ENCODE measurements at regions not wholly inside any gene's neighbourhood (a gene's known extent, or its start where the extent isn't known, plus 50 kb on each side); places are given as distances from the start of the nearest gene placed in this dataset.

DNA sequence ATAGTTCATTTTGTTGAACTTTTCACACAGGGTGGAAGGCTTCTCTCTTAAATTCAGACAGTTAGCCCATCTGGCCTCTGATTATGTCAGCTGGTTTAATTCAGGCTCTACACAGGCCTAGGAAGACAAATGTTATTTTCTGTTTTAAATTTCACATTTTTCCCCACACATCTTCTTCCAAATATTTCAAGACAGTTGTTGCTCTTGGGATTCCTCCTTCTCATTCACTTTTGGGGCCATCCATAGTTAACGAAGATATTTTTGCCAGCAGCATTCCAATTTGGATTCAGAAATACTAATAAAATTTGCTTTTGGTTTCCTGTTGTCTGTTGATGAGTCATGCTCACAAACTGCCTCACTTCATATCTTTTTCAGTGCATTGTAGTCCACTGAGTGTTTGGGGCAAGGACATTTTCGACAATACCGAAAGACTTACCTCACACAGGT lies 475.4 kb downstream of the DMAC1 start:
- TF ChIP-seq TAF1 (IDR thresholded peaks at IDR 0.05; ENCODE audit: borderline replicate concordance, low read depth, low read length) (no peak), POLR2AphosphoS5 (IDR thresholded peaks at IDR 0.05; ENCODE audit: low read depth, low read length) (no peak), POLR2A (IDR thresholded peaks at IDR 0.05; ENCODE audit: low read depth, low read length) (no peak)
